Neural progenitor cell (in vitro differentiated cells): ENCODE measurements at regions not wholly inside any gene's neighbourhood (a gene's known extent, or its start where the extent isn't known, plus 50 kb on each side); places are given as distances from the start of the nearest gene placed in this dataset.

Experiments
- EZH2phosphoT487 ChIP-seq: fragments of 200-600 bp; sonication (generic); IDR thresholded peaks from 2 replicates; pipeline ENCODE4 v1.6.1; 2017; ENCODE audit warnings: antibody characterized with exemption
- TF ChIP-seq, protein P1 (sequence below): fragments of 200-600 bp; sonication (generic); IDR thresholded peaks from 2 replicates; pipeline ENCODE4 v1.5.1; 2017; ENCODE audit warnings: antibody characterized with exemption, mild to moderate bottlenecking

DNA sequence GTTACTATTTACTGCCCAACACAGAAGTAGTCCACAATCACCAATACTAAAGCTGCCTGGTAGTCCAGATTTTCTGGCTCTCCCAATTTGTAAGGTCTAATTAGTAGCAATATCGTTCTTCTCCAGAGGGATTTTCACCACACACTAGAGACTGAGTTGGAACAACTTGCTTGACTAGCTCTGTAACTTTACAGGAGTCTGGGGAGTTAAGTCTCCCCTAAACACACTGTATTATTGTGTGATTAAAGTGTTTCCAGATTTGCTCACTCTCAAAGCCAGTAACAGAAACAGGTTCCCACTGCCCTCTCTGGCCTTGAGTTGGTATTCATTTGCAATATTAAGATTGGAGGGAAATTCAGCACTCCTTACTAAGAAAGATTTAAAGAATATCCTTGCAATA lies 1175.7 kb downstream of the SORCS1 start:
- TF ChIP-seq, protein P1, sequence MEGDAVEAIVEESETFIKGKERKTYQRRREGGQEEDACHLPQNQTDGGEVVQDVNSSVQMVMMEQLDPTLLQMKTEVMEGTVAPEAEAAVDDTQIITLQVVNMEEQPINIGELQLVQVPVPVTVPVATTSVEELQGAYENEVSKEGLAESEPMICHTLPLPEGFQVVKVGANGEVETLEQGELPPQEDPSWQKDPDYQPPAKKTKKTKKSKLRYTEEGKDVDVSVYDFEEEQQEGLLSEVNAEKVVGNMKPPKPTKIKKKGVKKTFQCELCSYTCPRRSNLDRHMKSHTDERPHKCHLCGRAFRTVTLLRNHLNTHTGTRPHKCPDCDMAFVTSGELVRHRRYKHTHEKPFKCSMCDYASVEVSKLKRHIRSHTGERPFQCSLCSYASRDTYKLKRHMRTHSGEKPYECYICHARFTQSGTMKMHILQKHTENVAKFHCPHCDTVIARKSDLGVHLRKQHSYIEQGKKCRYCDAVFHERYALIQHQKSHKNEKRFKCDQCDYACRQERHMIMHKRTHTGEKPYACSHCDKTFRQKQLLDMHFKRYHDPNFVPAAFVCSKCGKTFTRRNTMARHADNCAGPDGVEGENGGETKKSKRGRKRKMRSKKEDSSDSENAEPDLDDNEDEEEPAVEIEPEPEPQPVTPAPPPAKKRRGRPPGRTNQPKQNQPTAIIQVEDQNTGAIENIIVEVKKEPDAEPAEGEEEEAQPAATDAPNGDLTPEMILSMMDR: no peak
- TF ChIP-seq EZH2phosphoT487: no peak
